GM12878 (cell line): ENCODE measurements at regions not wholly inside any gene's neighbourhood (a gene's known extent, or its start where the extent isn't known, plus 50 kb on each side); places are given as distances from the start of the nearest gene placed in this dataset.

Experiments used
- ATAC-seq: fragments of 200-7000 bp; cut with Tn5 transposase; 3 replicates; pipeline ENCODE4 v1.9.1; 2020; ENCODE audit warnings: mild to moderate bottlenecking, moderate library complexity
- BruUV-seq: library from RNA; stranded (reverse); fragments of 400-500 nt; replicated peaks from 2 replicates; lab custom pipeline; 2021; lab: Mats Ljungman, UMichigan
- CTCF ChIA-PET: fragments of 300-600 bp; sonication (Branson Sonifier 250); formaldehyde crosslinking; extraction: SDS; loops from one replicate; lab custom pipeline; 2021; ENCODE audit warnings: inconsistent platforms; lab: Yijun Ruan, JAX
- POLR2A ChIA-PET: fragments of 350-600 bp; formaldehyde crosslinking; extraction: SDS; loops from one replicate; lab custom pipeline; 2021; ENCODE audit warnings: inconsistent platforms; lab: Charles Lee
- RAD21 ChIA-PET: fragments of 300-600 bp; sonication (Branson Sonifier 250); formaldehyde crosslinking; loops from one replicate; lab custom pipeline; 2023; ENCODE audit warnings: antibody characterized with exemption; ENCODE audit not compliant: unreplicated experiment; lab: Charles Lee
- SMC1A ChIA-PET: fragments of 300-600 bp; sonication (Branson Sonifier 250); formaldehyde crosslinking; loops from one replicate; lab custom pipeline; 2023; ENCODE audit not compliant: unreplicated experiment, uncharacterized antibody; lab: Charles Lee
- DNase-seq: peaks from one replicate; pipeline ENCODE4 v3.0.0-alpha.2; 2011; ENCODE audit warnings: low read depth, low spot score
- FAIRE-seq: peaks from 3 replicates; lab custom pipeline; 2011; peaks lifted over from hg19 to GRCh38; lab: Jason Lieb, UNC
- H2AFZ ChIP-seq: 2 replicates; pipeline ENCODE4 v1.6.0; 2011; ENCODE audit warnings: low read depth, low read length, control low read depth; ENCODE audit not compliant: control insufficient read depth
- H3K27ac ChIP-seq: 2 replicates; pipeline ENCODE4 v1.5.1; 2011; ENCODE audit warnings: control low read depth; ENCODE audit not compliant: control insufficient read depth, insufficient read depth
- H3K27me3 ChIP-seq, 2 experiments: replicated peaks in 1 of 2; 2 replicates each; pipeline versions ENCODE4 v1.6.0 to v1.6.1; 2011; ENCODE audit warnings: low read length in 1 of 2; ENCODE audit not compliant: control insufficient read depth in 2 of 2, insufficient read depth in 2 of 2
- H3K36me3 ChIP-seq, 2 experiments: 2 replicates each; pipeline ENCODE4 v1.5.1; 2011; ENCODE audit warnings: low read length in 1 of 2; ENCODE audit not compliant: control insufficient read depth in 2 of 2, insufficient read depth in 2 of 2
- H3K4me1 ChIP-seq: 2 replicates; pipeline ENCODE4 v1.6.1; 2011; ENCODE audit warnings: mild to moderate bottlenecking, low read length, moderate library complexity, mixed read lengths; ENCODE audit not compliant: control insufficient read depth, insufficient read depth
- H3K4me2 ChIP-seq: 2 replicates; pipeline ENCODE4 v1.6.0; 2011; ENCODE audit warnings: control low read depth; ENCODE audit not compliant: control insufficient read depth, insufficient read depth
- H3K4me3 ChIP-seq: fragments of 200-600 bp; sonication (generic); 2 replicates; pipeline ENCODE4 v1.5.1; 2016
- H3K79me2 ChIP-seq: 2 replicates; pipeline ENCODE4 v1.6.0; 2011; ENCODE audit warnings: low read length; ENCODE audit not compliant: control insufficient read depth, insufficient read depth
- H3K9ac ChIP-seq: 2 replicates; pipeline ENCODE4 v1.8.0; 2011; ENCODE audit warnings: low read length, control low read depth, mixed read lengths; ENCODE audit not compliant: control insufficient read depth, insufficient read depth
- H3K9me3 ChIP-seq: replicated peaks from 3 replicates; pipeline ENCODE4 v1.5.1; 2011; ENCODE audit warnings: mild to moderate bottlenecking, low read length; ENCODE audit not compliant: control insufficient read depth, insufficient read depth
- H4K20me1 ChIP-seq: 2 replicates; pipeline ENCODE4 v1.6.0; 2011; ENCODE audit not compliant: control insufficient read depth, insufficient read depth
- BRCA1 ChIP-seq: IDR thresholded peaks from 2 replicates; pipeline ENCODE4 v1.6.1; 2011; ENCODE audit warnings: low read depth, low read length, improper control_type of control experiment
- CBX3 ChIP-seq: fragments of 200-600 bp; sonication (generic); IDR thresholded peaks from 2 replicates; pipeline ENCODE4 v1.6.1; 2016; ENCODE audit warnings: low read depth, borderline replicate concordance
- CREM ChIP-seq: IDR thresholded peaks from 2 replicates; pipeline ENCODE4 v1.6.1; 2014; ENCODE audit warnings: antibody characterized with exemption, low read depth
- HDGF ChIP-seq: fragments of 450-650 bp; IDR thresholded peaks from 2 replicates; pipeline ENCODE4 v1.6.1; 2016; ENCODE audit warnings: antibody characterized with exemption
- IKZF2 ChIP-seq, 2 experiments: fragments of 450-650 bp; IDR thresholded peaks; 2 replicates each; pipeline ENCODE4 v1.6.1; 2017; ENCODE audit warnings: mild to moderate bottlenecking in 2 of 2, moderate library complexity in 2 of 2
- MLLT1 ChIP-seq: fragments of 450-650 bp; IDR thresholded peaks from 2 replicates; pipeline ENCODE4 v1.6.1; 2016; ENCODE audit warnings: mild to moderate bottlenecking
- MXI1 ChIP-seq: fragments of 150-350 bp; IDR thresholded peaks from 2 replicates; pipeline ENCODE4 v1.6.1; 2011; ENCODE audit warnings: low read depth, mild to moderate bottlenecking, inconsistent platforms, low read length, improper control_type of control experiment
- SIN3A ChIP-seq: IDR thresholded peaks from 2 replicates; pipeline ENCODE4 v1.6.1; 2012; ENCODE audit warnings: low read depth, low read length, improper control_type of control experiment
- SMAD1 ChIP-seq: fragments of 450-650 bp; IDR thresholded peaks from 2 replicates; pipeline ENCODE4 v1.6.1; 2018; ENCODE audit warnings: mild to moderate bottlenecking, low read depth; ENCODE audit not compliant: partially characterized antibody
- SRF ChIP-seq, 2 experiments: IDR thresholded peaks; 2 replicates each; pipeline ENCODE4 v1.6.1; 2011; ENCODE audit warnings: low read depth in 2 of 2, low read length in 2 of 2, mild to moderate bottlenecking in 1 of 2, moderate library complexity in 1 of 2
- TAF1 ChIP-seq: IDR thresholded peaks from 2 replicates; pipeline ENCODE4 v1.6.1; 2011; ENCODE audit warnings: mild to moderate bottlenecking, low read depth, low read length, borderline replicate concordance
- TBL1XR1 ChIP-seq: IDR thresholded peaks from 2 replicates; pipeline ENCODE4 v1.6.1; 2012; ENCODE audit warnings: low read depth, low read length, improper control_type of control experiment
- TCF12 ChIP-seq: IDR thresholded peaks from 2 replicates; pipeline ENCODE4 v1.6.1; 2011; ENCODE audit warnings: low read depth, mild to moderate bottlenecking, low read length
- TCF3 ChIP-seq: IDR thresholded peaks from 2 replicates; pipeline ENCODE4 v1.6.1; 2012; ENCODE audit warnings: low read depth, mild to moderate bottlenecking, low read length, borderline replicate concordance; ENCODE audit not compliant: insufficient read depth
- WGBS: methylation state at CpG from one replicate; pipeline ENCODE4 v1.1.6; 2016; ENCODE audit warnings: low lambda C conversion rate; ENCODE audit not compliant: insufficient replicate concordance, insufficient coverage; ENCODE audit errors: missing lambda C conversion rate; 5-methylcytosine and 5-hydroxymethylcytosine counted together
- in situ Hi-C: fragments of 300-500 bp; cut with MboI; formaldehyde crosslinking; loops from 9 replicates; pipeline ENCODE4 v1.14.3; 2018; ENCODE audit warnings: mixed read lengths
- intact Hi-C: fragments of 100-400 bp; cut with micrococcal nuclease; formaldehyde crosslinking; loops from one replicate; pipeline ENCODE4 v1.14.2; 2022; ENCODE audit not compliant: unreplicated experiment
- TF ChIP-seq, protein P1 (sequence below): fragments of 450-650 bp; IDR thresholded peaks from 2 replicates; pipeline ENCODE4 v1.6.1; 2017; ENCODE audit warnings: mild to moderate bottlenecking

- Histone ChIP-seq H3K79me2 (no peaks in the 10 kb centered on the region), H3K9ac (no peak overlapping the region), H2AFZ (no peak overlapping the region), H4K20me1 (no peaks in the 10 kb centered on the region), H3K27me3 (no peaks in the 10 kb centered on the region; a peak in 1 of 4 replicates), H3K36me3 (no peaks in the 10 kb centered on the region), H3K4me1 (no peaks in the 10 kb centered on the region), H3K27ac (no peak overlapping the region), H3K9me3 (no peaks in the 10 kb centered on the region), H3K4me3 (no peak overlapping the region), H3K4me2 (no peak overlapping the region)
- intact Hi-C loops (no loop called here), in situ Hi-C loops (no loop called here)
- ChIA-PET RAD21 (no interaction called here), POLR2A (no interaction called here), SMC1A (interaction anchor here (0.8 kb wide), 1 partner anchor 38 kb away, joined by 3 read pairs; no protein-coding TSS in a partner anchor), CTCF (no interaction called here)
- no TSS peak for BruUV-seq
- 17% methylated on average over 2 of the region's 2 CpGs for WGBS
- no peak for ATAC-seq
- DNase-seq: no peak
- TF ChIP-seq SRF (IDR thresholded peaks at IDR 0.05; ENCODE audit: low read depth in 2 of 2, low read length in 2 of 2) (no peak), IKZF2 (IDR thresholded peaks at IDR 0.05) (no peak), HDGF (no peak), MLLT1 (no peak)
- no peak for FAIRE-seq
Measured at GRCh38 chr12:24444634-24445033, 495.2 kb upstream of the SOX5 start.

GRCh38 chr12:24441458-24441857 is 492.0 kb upstream of the SOX5 start:
- Histone ChIP-seq H3K4me3 (no peak overlapping the region), H2AFZ (no peak overlapping the region), H4K20me1 (no peaks in the 10 kb centered on the region), H3K9ac (no peak overlapping the region), H3K4me2 (no peak overlapping the region), H3K27me3 (no peaks in the 10 kb centered on the region), H3K27ac (no peak overlapping the region), H3K36me3 (no peaks in the 10 kb centered on the region), H3K9me3 (no peaks in the 10 kb centered on the region), H3K79me2 (no peaks in the 10 kb centered on the region), H3K4me1 (no peaks in the 10 kb centered on the region)
- ChIA-PET RAD21 (no interaction called here), CTCF (no interaction called here), SMC1A (no interaction called here), POLR2A (no interaction called here)
- ATAC-seq: no peak
- FAIRE-seq: no peak
- 58% methylated on average over 4 of the region's 4 CpGs for WGBS
- TF ChIP-seq TAF1: no peak
- no peak for TF ChIP-seq TCF3
- TF ChIP-seq SIN3A: no peak
- no peak for TF ChIP-seq CBX3
- no peak for TF ChIP-seq BRCA1
- TF ChIP-seq CREM: no peak
- TF ChIP-seq, protein P1, sequence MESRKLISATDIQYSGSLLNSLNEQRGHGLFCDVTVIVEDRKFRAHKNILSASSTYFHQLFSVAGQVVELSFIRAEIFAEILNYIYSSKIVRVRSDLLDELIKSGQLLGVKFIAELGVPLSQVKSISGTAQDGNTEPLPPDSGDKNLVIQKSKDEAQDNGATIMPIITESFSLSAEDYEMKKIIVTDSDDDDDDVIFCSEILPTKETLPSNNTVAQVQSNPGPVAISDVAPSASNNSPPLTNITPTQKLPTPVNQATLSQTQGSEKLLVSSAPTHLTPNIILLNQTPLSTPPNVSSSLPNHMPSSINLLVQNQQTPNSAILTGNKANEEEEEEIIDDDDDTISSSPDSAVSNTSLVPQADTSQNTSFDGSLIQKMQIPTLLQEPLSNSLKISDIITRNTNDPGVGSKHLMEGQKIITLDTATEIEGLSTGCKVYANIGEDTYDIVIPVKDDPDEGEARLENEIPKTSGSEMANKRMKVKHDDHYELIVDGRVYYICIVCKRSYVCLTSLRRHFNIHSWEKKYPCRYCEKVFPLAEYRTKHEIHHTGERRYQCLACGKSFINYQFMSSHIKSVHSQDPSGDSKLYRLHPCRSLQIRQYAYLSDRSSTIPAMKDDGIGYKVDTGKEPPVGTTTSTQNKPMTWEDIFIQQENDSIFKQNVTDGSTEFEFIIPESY: no peak
- no peak for TF ChIP-seq TBL1XR1
- TF ChIP-seq TCF12: no peak
- no peak for TF ChIP-seq SMAD1
- TF ChIP-seq MXI1: no peak
- BruUV-seq: no TSS peak
- in situ Hi-C loops: no loop called here
- intact Hi-C loops: no loop called here
- DNase-seq: no peak
